Cardiac fibroblast (primary cell): ENCODE measurements at regions not wholly inside any gene's neighbourhood (a gene's known extent, or its start where the extent isn't known, plus 50 kb on each side); places are given as distances from the start of the nearest gene placed in this dataset.

ENCODE experiments used
- DNase-seq, 2 donors: peaks; one replicate each; pipeline versions ENCODE4 v3.0.0 to v3.0.0-alpha.2; 2010; ENCODE audit warnings: low read depth in 2 of 2
- H3K4me3 ChIP-seq, 2 donors: replicated peaks in 1 of 2; 1 replicate in 1 of 2; 2 replicates in 1 of 2; pipeline ENCODE4 v1.5.1; 2011; ENCODE audit warnings: low read depth in 2 of 2, low read length in 2 of 2, mild to moderate bottlenecking in 2 of 2, moderate library complexity in 1 of 2
- CTCF ChIP-seq: IDR thresholded peaks from one replicate; pipeline ENCODE4 v1.5.1; 2011; ENCODE audit warnings: low read depth, mild to moderate bottlenecking, low read length, inconsistent platforms

GRCh38 chr3:177322881-177323280 lies 125.6 kb upstream of the TBL1XR1 start:
- H3K4me3 ChIP-seq = no peak overlapping the region
- no peak for DNase-seq
- no peak for TF ChIP-seq CTCF

GRCh38 chr3:177329854-177330253 lies 132.6 kb upstream of the TBL1XR1 start:
- DNase-seq = no peak
- TF ChIP-seq CTCF = no peak
- H3K4me3 ChIP-seq = no peak overlapping the region

GRCh38 chr3:177330779-177331178 lies 133.5 kb upstream of the TBL1XR1 start:
- no peak for TF ChIP-seq CTCF
- no peak overlapping the region for H3K4me3 ChIP-seq
- DNase-seq = no peak

GRCh38 chr3:177331203-177331835 lies 134.0 kb upstream of the TBL1XR1 start:
- no peak overlapping the region for H3K4me3 ChIP-seq
- no peak for DNase-seq
- TF ChIP-seq CTCF = no peak

- no peak for DNase-seq
- TF ChIP-seq CTCF = no peak
- no peak overlapping the region for H3K4me3 ChIP-seq
Measured at GRCh38 chr3:177332955-177333354, 135.7 kb upstream of the TBL1XR1 start.

- no peak overlapping the region for H3K4me3 ChIP-seq
- TF ChIP-seq CTCF = no peak
- DNase-seq = peak in 1 of 2 donors; percentile 43
Measured at GRCh38 chr3:177333533-177334520, 136.5 kb upstream of the TBL1XR1 start.
